ENCODE measurements at regions not wholly inside any gene's neighbourhood (a gene's known extent, or its start where the extent isn't known, plus 50 kb on each side); places are given as distances from the start of the nearest gene placed in this dataset.

DNA sequence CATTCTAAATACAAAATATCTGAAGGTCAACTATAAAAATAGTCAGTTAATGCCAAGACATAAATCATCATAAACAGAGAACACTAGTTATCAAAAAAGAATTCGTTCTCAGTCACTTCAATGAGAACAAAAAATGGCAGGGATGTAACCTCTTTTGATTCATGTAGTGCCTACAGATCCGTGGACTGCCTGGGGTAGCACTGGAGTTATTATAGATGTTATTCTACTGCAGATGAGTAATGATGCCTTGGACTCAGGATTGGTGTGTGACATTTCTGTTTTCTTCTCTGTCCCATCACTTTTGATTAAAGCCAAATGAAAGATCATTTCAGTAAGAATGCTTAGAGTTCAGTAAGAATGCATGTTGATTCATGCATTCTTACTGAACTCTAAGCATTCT is 440.4 kb downstream of the FAM133A start:
- ChIA-PET CTCF (ENCODE audit: partially characterized antibody) (no interaction called here), POLR2A (ENCODE audit: partially characterized antibody) (no interaction called here)
- FAIRE-seq (no peak), DNase-seq (ENCODE audit: low read depth in 1 of 2, low spot score in 2 of 2) (no peak)
- Histone ChIP-seq H2BK12ac (ENCODE audit: low read depth, low read length) (no peak overlapping the region), H2BK20ac (ENCODE audit: low read length) (no peak overlapping the region), H3K14ac (ENCODE audit: insufficient read length) (no peak overlapping the region), H2BK120ac (replicated peaks; ENCODE audit: low read depth, low read length) (no peak overlapping the region), H3K36me3 (ENCODE audit: control insufficient read depth in 2 of 4, insufficient read depth in 4 of 4, low read length in 3 of 4) (no peaks in the 10 kb centered on the region), H4K20me1 (replicated peaks in 1 of 2; ENCODE audit: control insufficient read depth in 1 of 2, insufficient read depth in 2 of 2, low read length in 2 of 2) (no peaks in the 10 kb centered on the region), H3K4me1 (replicated peaks in 1 of 4; ENCODE audit: control insufficient read depth in 3 of 4, insufficient read depth in 4 of 4, low read length in 3 of 4) (no peaks in the 10 kb centered on the region), H3K18ac (ENCODE audit: extremely low read depth, low read length) (no peak overlapping the region), H3K23me2 (ENCODE audit: low read depth, low read length) (no peaks in the 10 kb centered on the region), H3K9me3 (ENCODE audit: insufficient read depth in 2 of 2, low read depth in 1 of 2, low read length in 1 of 2) (no peaks in the 10 kb centered on the region), H2AFZ (ENCODE audit: low read length) (no peak overlapping the region), H3K4me2 (ENCODE audit: insufficient read depth in 1 of 2, low read depth in 2 of 2, low read length in 2 of 2) (no peak overlapping the region), H3K79me2 (ENCODE audit: control insufficient read depth in 1 of 2, insufficient read depth in 2 of 2, low read length in 2 of 2) (no peaks in the 10 kb centered on the region), H3K56ac (replicated peaks; ENCODE audit: insufficient read length, low read depth, low read length) (no peak overlapping the region), H3K79me1 (ENCODE audit: low read depth, low read length) (no peaks in the 10 kb centered on the region), H2AK5ac (ENCODE audit: low read depth, low read length) (no peak overlapping the region), H3K27ac (ENCODE audit: low read depth, low read length) (no peak overlapping the region), H2BK15ac (ENCODE audit: low read length) (no peak overlapping the region), H3K27me3 (replicated peaks in 1 of 4; ENCODE audit: control insufficient read depth in 3 of 4, extremely low read depth in 1 of 4, insufficient read depth in 3 of 4, low read length in 3 of 4) (no peaks in the 10 kb centered on the region), H3K9ac (replicated peaks in 1 of 4; ENCODE audit: extremely low read depth in 1 of 4, low read depth in 3 of 4, low read length in 3 of 4) (no peak overlapping the region), H4K8ac (ENCODE audit: extremely low read depth, insufficient read depth, low read length) (no peak overlapping the region), H3K23ac (ENCODE audit: insufficient read length) (no peak overlapping the region), H3K4me3 (ENCODE audit: extremely low read depth in 1 of 4, insufficient read depth in 2 of 4, low read depth in 3 of 4, low read length in 4 of 4) (no peak overlapping the region), H2BK5ac (ENCODE audit: low read depth, low read length) (no peak overlapping the region), H4K5ac (ENCODE audit: insufficient read length, low read depth, low read length) (no peak overlapping the region), H4K91ac (replicated peaks; ENCODE audit: insufficient read length, low read length) (no peak overlapping the region), H3K4ac (replicated peaks; ENCODE audit: insufficient read length, low read depth, low read length) (no peak overlapping the region)
- no peak for TF ChIP-seq SP1 (IDR thresholded peaks at IDR 0.05; ENCODE audit: low read depth, low read length)
- no peak for TF ChIP-seq POLR2A (IDR thresholded peaks at IDR 0.05; ENCODE audit: control extremely low read depth in 1 of 2, low read depth in 2 of 2, low read length in 2 of 2)
- TF ChIP-seq NRF1 (IDR thresholded peaks at IDR 0.05; ENCODE audit: low read depth, low read length) = no peak
- no peak for TF ChIP-seq NANOG (IDR thresholded peaks at IDR 0.05; ENCODE audit: insufficient read depth, low read depth, low read length, poor library complexity, severe bottlenecking)
- TF ChIP-seq GABPA (IDR thresholded peaks at IDR 0.05; ENCODE audit: borderline replicate concordance, insufficient read depth, low read length) = no peak
- 89% methylated on average over 2 of the region's 2 CpGs; no CpG with 5 or more reads in 1 of the 2 experiments for WGBS, 2 experiments (ENCODE audit: extremely low coverage in 1 of 2, insufficient coverage in 1 of 2, insufficient read length in 1 of 2, insufficient replicate concordance in 2 of 2, low coverage in 1 of 2, low lambda C conversion rate in 2 of 2, missing lambda C conversion rate in 1 of 2)

Measured in H1 (cell line).